HEK293T (cell line): ENCODE measurements at regions not wholly inside any gene's neighbourhood (a gene's known extent, or its start where the extent isn't known, plus 50 kb on each side); places are given as distances from the start of the nearest gene placed in this dataset.

Experiments
- CTCF ChIA-PET: fragments of 350-600 bp; formaldehyde crosslinking; extraction: SDS; loops from one replicate; lab custom pipeline; 2021; ENCODE audit warnings: antibody characterized with exemption, inconsistent platforms; lab: Yijun Ruan, JAX
- POLR2A ChIA-PET: fragments of 350-600 bp; formaldehyde crosslinking; extraction: SDS; loops from one replicate; lab custom pipeline; 2020; ENCODE audit warnings: antibody characterized with exemption, inconsistent platforms; lab: Yijun Ruan, JAX
- DNase-seq: peaks from one replicate; pipeline ENCODE4 v3.0.0; 2012; ENCODE audit warnings: mixed read lengths; ENCODE audit errors: extremely low spot score
- ARNT ChIP-seq: fragments of 450-650 bp; IDR thresholded peaks from 2 replicates; pipeline ENCODE4 v1.6.1; 2017; ENCODE audit warnings: mild to moderate bottlenecking
- BHLHE40 ChIP-seq: fragments of 450-650 bp; IDR thresholded peaks from 2 replicates; pipeline ENCODE4 v1.6.1; 2016; ENCODE audit warnings: mild to moderate bottlenecking, moderate library complexity, borderline replicate concordance
- CTBP1 ChIP-seq: fragments of 450-650 bp; IDR thresholded peaks from 2 replicates; pipeline ENCODE4 v1.6.1; 2016; ENCODE audit warnings: borderline replicate concordance
- ELF4 ChIP-seq: fragments of 450-650 bp; IDR thresholded peaks from 2 replicates; pipeline ENCODE4 v1.6.1; 2017; ENCODE audit warnings: antibody characterized with exemption
- FOXA1 ChIP-seq: fragments of 450-650 bp; IDR thresholded peaks from 2 replicates; pipeline ENCODE4 v1.6.1; 2016; ENCODE audit warnings: mild to moderate bottlenecking
- FOXK2 ChIP-seq: fragments of 450-650 bp; IDR thresholded peaks from 2 replicates; pipeline ENCODE4 v1.6.1; 2016; ENCODE audit warnings: mild to moderate bottlenecking
- FOXM1 ChIP-seq: fragments of 450-650 bp; IDR thresholded peaks from 2 replicates; pipeline ENCODE4 v1.6.1; 2017; ENCODE audit warnings: mild to moderate bottlenecking, borderline replicate concordance
- HDGF ChIP-seq: fragments of 450-650 bp; IDR thresholded peaks from 2 replicates; pipeline ENCODE4 v1.6.1; 2017; ENCODE audit warnings: antibody characterized with exemption, borderline replicate concordance
- L3MBTL2 ChIP-seq: fragments of 450-650 bp; conservative IDR thresholded peaks from 2 replicates; pipeline ENCODE4 v1.6.1; 2016; ENCODE audit warnings: mild to moderate bottlenecking
- LEF1 ChIP-seq: fragments of 450-650 bp; IDR thresholded peaks from 2 replicates; pipeline ENCODE4 v1.6.1; 2017; ENCODE audit warnings: mild to moderate bottlenecking, borderline replicate concordance
- NFRKB ChIP-seq: fragments of 450-650 bp; IDR thresholded peaks from 2 replicates; pipeline ENCODE4 v1.6.1; 2016; ENCODE audit warnings: mild to moderate bottlenecking, moderate library complexity
- PKNOX1 ChIP-seq: fragments of 450-650 bp; IDR thresholded peaks from 2 replicates; pipeline ENCODE4 v1.6.1; 2016
- SP1 ChIP-seq: fragments of 450-650 bp; IDR thresholded peaks from 2 replicates; pipeline ENCODE4 v1.6.1; 2017
- SUZ12 ChIP-seq: fragments of 450-650 bp; IDR thresholded peaks from 2 replicates; pipeline ENCODE4 v1.6.1; 2016; ENCODE audit warnings: mild to moderate bottlenecking
- TARDBP ChIP-seq: fragments of 450-650 bp; IDR thresholded peaks from 2 replicates; pipeline ENCODE4 v1.6.1; 2016
- ZNF384 ChIP-seq: fragments of 450-650 bp; IDR thresholded peaks from 2 replicates; pipeline ENCODE4 v1.6.1; 2016

DNA sequence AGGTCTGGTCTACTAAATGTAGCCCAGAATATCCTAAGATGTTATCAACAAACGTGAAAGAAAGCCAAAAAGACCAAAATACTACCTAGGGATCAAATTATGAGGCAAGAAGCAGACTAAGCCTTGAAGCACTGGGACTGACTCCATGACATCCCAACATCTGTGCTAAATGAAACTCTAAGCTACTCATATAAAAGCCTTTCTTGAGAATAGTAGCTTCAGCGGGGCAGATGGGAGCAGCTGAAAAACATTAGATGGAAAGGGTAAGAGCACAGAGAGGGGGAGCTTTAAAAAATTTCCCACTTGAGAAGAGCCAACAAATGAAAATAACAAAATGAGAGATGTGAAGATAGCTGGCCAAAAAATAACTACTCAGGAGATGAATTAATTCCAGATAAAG is 81.7 kb downstream of the MAD2L1 start:
- ChIA-PET POLR2A (no interaction called here), CTCF (no interaction called here)

GRCh38 chr4:119982756-119983155 is 83.9 kb downstream of the MAD2L1 start:
- DNase-seq, result no peak
- TF ChIP-seq BHLHE40, result no peak
- TF ChIP-seq ZNF384, result no peak
- no peak for TF ChIP-seq L3MBTL2
- TF ChIP-seq FOXK2, result no peak
- TF ChIP-seq ARNT, result no peak
- no peak for TF ChIP-seq ELF4
- no peak for TF ChIP-seq PKNOX1
- TF ChIP-seq NFRKB, result no peak
- no peak for TF ChIP-seq LEF1
- TF ChIP-seq HDGF, result no peak
- no peak for TF ChIP-seq FOXM1
- no peak for TF ChIP-seq SP1
- TF ChIP-seq CTBP1, result no peak
- TF ChIP-seq SUZ12, result no peak
- TF ChIP-seq TARDBP, result no peak
- TF ChIP-seq FOXA1, result no peak
- CTCF ChIA-PET, result no interaction called here
- POLR2A ChIA-PET, result no interaction called here

More for the DNA sequence above, 81.7 kb downstream of the MAD2L1 start:
- TF ChIP-seq FOXK2, result no peak
- no peak for TF ChIP-seq ZNF384
- no peak for TF ChIP-seq PKNOX1
- no peak for TF ChIP-seq L3MBTL2
- no peak for TF ChIP-seq SUZ12
- TF ChIP-seq FOXM1, result no peak
- no peak for TF ChIP-seq BHLHE40
- no peak for TF ChIP-seq SP1
- no peak for TF ChIP-seq LEF1
- no peak for TF ChIP-seq TARDBP
- no peak for DNase-seq

GRCh38 chr4:119980456-119980855 is 86.2 kb downstream of the MAD2L1 start:
- ChIA-PET POLR2A (no interaction called here), CTCF (no interaction called here)
- no peak for DNase-seq
- TF ChIP-seq ARNT, result no peak
- TF ChIP-seq SUZ12, result no peak
- TF ChIP-seq PKNOX1, result no peak
- no peak for TF ChIP-seq LEF1
- no peak for TF ChIP-seq ZNF384
- TF ChIP-seq ELF4, result no peak

DNA sequence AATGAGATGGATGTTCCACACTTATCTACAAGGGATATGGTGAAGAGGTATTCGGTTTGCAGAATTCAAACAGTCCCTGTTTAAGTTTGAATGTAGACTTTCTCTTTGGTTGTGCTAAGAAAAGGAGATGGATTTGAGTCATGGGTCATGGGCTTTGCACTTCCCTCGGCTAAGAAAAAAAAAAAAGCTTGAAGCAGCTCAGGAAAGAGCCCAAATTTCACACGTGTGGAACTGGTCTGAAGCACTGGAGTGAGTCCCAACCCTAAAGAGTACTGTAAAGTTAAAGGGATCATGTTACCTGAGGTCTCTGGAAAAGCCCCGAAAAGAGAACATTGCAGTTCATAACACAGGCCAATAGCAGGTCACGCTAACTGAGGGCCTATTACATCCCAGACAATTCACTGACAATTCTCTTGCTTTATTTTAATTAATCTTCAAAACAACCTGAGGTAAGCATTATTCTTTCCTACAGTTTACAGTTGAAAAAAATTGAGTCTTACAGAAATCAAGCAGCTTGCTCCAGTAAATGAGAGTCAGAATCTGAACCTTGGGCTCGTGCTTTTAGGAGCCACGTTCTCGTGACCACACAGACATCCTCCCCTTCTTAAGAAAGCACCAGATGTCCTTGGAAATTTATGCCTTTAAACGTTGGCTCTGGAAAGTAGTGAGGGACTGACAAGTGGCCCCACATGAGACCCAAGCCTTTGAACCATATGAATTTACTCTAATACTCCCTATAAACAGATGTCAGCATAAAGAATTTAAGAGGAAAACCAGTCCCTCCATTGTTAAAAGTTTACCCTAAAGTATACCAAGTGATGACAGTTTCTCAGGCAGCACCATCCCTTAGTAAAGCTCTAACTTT is 89.3 kb downstream of the MAD2L1 start:
- POLR2A ChIA-PET, result no interaction called here
- DNase-seq, result no peak
- CTCF ChIA-PET, result no interaction called here
- no peak for TF ChIP-seq HDGF

GRCh38 chr4:119971431-119972084 is 95.1 kb downstream of the MAD2L1 start:
- TF ChIP-seq ZNF384 (no peak), LEF1 (no peak), FOXM1 (no peak), HDGF (no peak), L3MBTL2 (no peak), BHLHE40 (no peak), CTBP1 (no peak), PKNOX1 (no peak), ARNT (no peak), NFRKB (no peak), FOXA1 (no peak), TARDBP (no peak), SP1 (no peak), SUZ12 (no peak), FOXK2 (no peak), ELF4 (no peak)
- DNase-seq, result no peak
- POLR2A ChIA-PET, result no interaction called here
- CTCF ChIA-PET, result no interaction called here

GRCh38 chr4:119962631-119963030 is 104.0 kb downstream of the MAD2L1 start:
- ChIA-PET POLR2A (no interaction called here), CTCF (no interaction called here)
- no peak for DNase-seq
- no peak for TF ChIP-seq LEF1
